Stimulated activated CD4-positive, alpha-beta T cell treated with anti-CD3 and anti-CD28 coated beads, TNF-alpha, amount 100 ng/mL, for 4 hours (primary cell): ENCODE measurements at regions not wholly inside any gene's neighbourhood (a gene's known extent, or its start where the extent isn't known, plus 50 kb on each side); places are given as distances from the start of the nearest gene placed in this dataset.

Experiments
- DNase-seq, 3 experiments: peaks; one replicate each; pipeline ENCODE4 v3.0.0-alpha.2; 2020; ENCODE audit warnings: low read depth in 3 of 3

GRCh38 chr1:117803318-117803717, 126.1 kb downstream of the GDAP2 start:
- no peak for DNase-seq

GRCh38 chr1:117809764-117810163, 119.7 kb downstream of the GDAP2 start:
- DNase-seq: no peak

DNA sequence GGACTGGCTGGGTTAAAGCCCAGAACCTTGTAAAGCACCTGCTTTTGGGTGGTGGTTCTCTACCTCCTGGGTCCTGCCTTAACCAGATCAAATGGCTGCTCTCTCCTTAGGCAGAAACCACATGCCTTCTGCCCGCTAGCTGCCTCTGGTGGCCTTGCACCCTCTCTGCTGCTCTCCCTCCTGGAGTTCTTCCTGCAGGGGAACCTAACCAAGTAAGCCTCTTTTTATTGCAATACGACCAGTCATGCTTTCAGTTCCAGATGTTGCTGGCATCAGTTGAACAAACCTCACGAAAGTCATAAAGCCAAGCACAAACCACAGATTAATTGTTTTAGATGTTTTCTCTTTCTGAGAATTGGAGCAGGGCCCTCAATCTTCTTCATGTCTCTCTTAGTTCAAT, 118.9 kb downstream of the GDAP2 start:
- no peak for DNase-seq

DNA sequence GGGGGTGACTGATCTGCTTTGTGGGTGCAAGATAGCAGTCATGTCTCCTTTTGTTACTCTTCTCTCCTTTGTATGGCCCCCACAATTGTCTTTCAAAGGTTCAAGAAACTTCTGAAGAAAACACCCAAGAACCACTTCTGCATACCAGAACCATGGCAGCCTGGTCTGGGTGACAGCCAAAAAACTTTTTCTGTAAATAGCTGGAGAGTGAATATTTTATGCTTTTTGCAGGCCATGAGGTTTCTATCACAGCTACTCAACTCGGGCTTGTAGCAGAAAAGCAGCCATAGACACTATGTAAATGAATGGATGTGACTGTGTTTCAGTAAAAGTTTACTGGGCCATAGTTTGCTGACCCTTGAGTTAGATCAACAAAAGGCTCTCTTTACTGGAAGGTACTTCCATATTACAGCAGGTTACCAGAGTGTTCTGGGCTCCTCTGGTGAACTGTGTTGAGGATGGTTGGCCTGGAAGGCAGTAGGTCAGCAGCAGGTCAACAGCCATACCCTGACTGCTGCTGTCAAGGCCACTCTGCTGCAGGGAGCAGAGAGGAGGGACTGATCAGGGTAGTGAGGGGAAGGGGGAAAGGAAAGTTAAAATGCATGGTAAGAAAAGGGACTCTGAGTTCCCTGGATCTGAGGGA, 116.4 kb downstream of the GDAP2 start:
- DNase-seq: no peak
